A673 (cell line): ENCODE measurements at regions not wholly inside any gene's neighbourhood (a gene's known extent, or its start where the extent isn't known, plus 50 kb on each side); places are given as distances from the start of the nearest gene placed in this dataset.

ENCODE experiments used
- BruUV-seq: library from RNA; stranded (reverse); fragments of 400-500 nt; replicated peaks from 2 replicates; lab custom pipeline; 2021; lab: Mats Ljungman, UMichigan
- CTCF ChIA-PET: fragments of 300-600 bp; sonication (Branson Sonifier 250); formaldehyde crosslinking; loops from one replicate; lab custom pipeline; 2022; ENCODE audit warnings: antibody characterized with exemption; lab: Charles Lee
- POLR2A ChIA-PET: fragments of 300-600 bp; sonication (Branson Sonifier 250); formaldehyde crosslinking; loops from one replicate; lab custom pipeline; 2022; ENCODE audit warnings: antibody characterized with exemption; ENCODE audit not compliant: low non-redundant PET; lab: Charles Lee
- DNase-seq: peaks from one replicate; pipeline ENCODE4 v3.0.0-alpha.2; 2015; ENCODE audit warnings: low spot score
- H3K27ac ChIP-seq: fragments of 200-600 bp; sonication (generic); 2 replicates; pipeline ENCODE4 v1.5.1; 2016; ENCODE audit warnings: mixed run types, low read depth, mild to moderate bottlenecking, mixed read lengths, antibody characterized with exemption, low read length; ENCODE audit not compliant: poor library complexity, severe bottlenecking
- H3K27me3 ChIP-seq: fragments of 200-600 bp; sonication (generic); replicated peaks from 2 replicates; pipeline ENCODE4 v1.6.1; 2017; ENCODE audit warnings: mixed run types, low read depth, mild to moderate bottlenecking, mixed read lengths, antibody characterized with exemption, low read length; ENCODE audit not compliant: insufficient read depth, poor library complexity
- H3K36me3 ChIP-seq: fragments of 200-600 bp; sonication (generic); 2 replicates; pipeline ENCODE4 v1.6.1; 2016; ENCODE audit warnings: mixed run types, mild to moderate bottlenecking, mixed read lengths, antibody characterized with exemption, low read length; ENCODE audit not compliant: insufficient read depth, poor library complexity, severe bottlenecking
- H3K4me1 ChIP-seq: fragments of 200-600 bp; sonication (generic); 2 replicates; pipeline ENCODE4 v1.6.1; 2017; ENCODE audit warnings: mixed run types, mild to moderate bottlenecking, mixed read lengths, antibody characterized with exemption, low read length; ENCODE audit not compliant: insufficient read depth, poor library complexity, severe bottlenecking
- H3K4me3 ChIP-seq: fragments of 200-600 bp; sonication (generic); 2 replicates; pipeline ENCODE4 v1.5.1; 2016; ENCODE audit warnings: low read depth, mixed run types, mild to moderate bottlenecking, mixed read lengths, low read length; ENCODE audit not compliant: poor library complexity, severe bottlenecking
- H3K9me3 ChIP-seq: fragments of 200-600 bp; sonication (generic); 2 replicates; pipeline ENCODE4 v1.6.1; 2016; ENCODE audit warnings: mixed run types, low read depth, mild to moderate bottlenecking, mixed read lengths, antibody characterized with exemption, low read length; ENCODE audit not compliant: poor library complexity, severe bottlenecking
- EZH2 ChIP-seq: fragments of 200-600 bp; sonication (generic); IDR thresholded peaks from 2 replicates; pipeline ENCODE4 v1.6.1; 2017; ENCODE audit warnings: borderline replicate concordance, low read depth, mild to moderate bottlenecking, mixed read lengths, antibody characterized with exemption, low read length; ENCODE audit not compliant: poor library complexity, severe bottlenecking
- intact Hi-C: fragments of 100-400 bp; cut with micrococcal nuclease; formaldehyde crosslinking; loops from one replicate; pipeline ENCODE4 v1.10.0; 2022; ENCODE audit not compliant: unreplicated experiment
- TF ChIP-seq, protein P1 (sequence below): fragments of 300-800, 200-600 bp; sonication (generic); conservative IDR thresholded peaks from 2 replicates; pipeline ENCODE4 v1.5.1; 2017; ENCODE audit warnings: low read depth, mild to moderate bottlenecking, antibody characterized with exemption, low read length, moderate library complexity, mixed read lengths

DNA sequence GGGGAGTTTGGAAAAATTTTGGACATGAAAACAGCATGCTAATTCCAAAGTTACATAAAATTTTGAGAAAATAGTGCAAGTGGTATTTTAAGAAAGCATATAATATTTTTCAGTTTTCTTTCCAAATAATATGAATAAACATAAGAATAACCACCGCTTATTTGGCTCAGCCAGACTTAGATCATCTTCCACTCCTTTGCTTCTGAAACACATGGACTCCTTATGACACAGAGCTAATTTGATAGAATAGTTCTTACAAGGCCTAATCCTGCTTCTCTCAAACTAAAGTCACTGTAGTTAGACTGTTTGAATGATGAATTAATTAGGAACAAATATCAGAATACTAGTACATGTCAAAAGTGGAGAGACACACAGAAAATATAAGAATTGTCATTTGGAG, 165.5 kb downstream of the POSTN start:
- no peaks in the 10 kb centered on the region for H3K36me3 ChIP-seq
- no peaks in the 10 kb centered on the region for H3K9me3 ChIP-seq
- no peak for DNase-seq
- no peak overlapping the region for H3K27ac ChIP-seq
- H3K27me3 ChIP-seq: no peaks in the 10 kb centered on the region
- BruUV-seq: no TSS peak
- no peak overlapping the region for H3K4me3 ChIP-seq
- CTCF ChIA-PET: no interaction called here
- POLR2A ChIA-PET: no interaction called here
- intact Hi-C loops: no loop called here
- no peak for TF ChIP-seq EZH2
- no peaks in the 10 kb centered on the region for H3K4me1 ChIP-seq

DNA sequence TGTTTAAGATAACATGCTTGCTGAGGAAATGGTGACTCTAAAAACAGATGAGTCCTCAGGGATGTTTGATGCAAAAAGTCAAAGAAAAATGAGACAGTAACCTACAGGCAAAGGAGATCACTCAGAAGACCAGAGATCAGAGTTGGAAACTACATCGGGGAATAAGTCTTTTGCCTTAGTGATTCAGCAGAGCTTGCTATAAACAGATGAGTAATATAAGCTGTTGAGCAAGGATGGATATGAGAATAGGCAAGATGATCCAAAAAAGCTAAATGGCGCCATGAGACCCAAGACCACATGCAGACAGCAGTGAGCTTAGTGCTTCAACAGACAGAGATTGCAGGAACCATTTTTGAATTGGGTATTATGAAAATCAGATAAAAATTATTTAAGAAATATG, 168.6 kb downstream of the POSTN start:
- H3K36me3 ChIP-seq: no peaks in the 10 kb centered on the region
- no peak for DNase-seq
- BruUV-seq: no TSS peak
- H3K27me3 ChIP-seq: no peaks in the 10 kb centered on the region
- H3K4me3 ChIP-seq: no peak overlapping the region
- no peak for TF ChIP-seq EZH2
- TF ChIP-seq, protein P1, sequence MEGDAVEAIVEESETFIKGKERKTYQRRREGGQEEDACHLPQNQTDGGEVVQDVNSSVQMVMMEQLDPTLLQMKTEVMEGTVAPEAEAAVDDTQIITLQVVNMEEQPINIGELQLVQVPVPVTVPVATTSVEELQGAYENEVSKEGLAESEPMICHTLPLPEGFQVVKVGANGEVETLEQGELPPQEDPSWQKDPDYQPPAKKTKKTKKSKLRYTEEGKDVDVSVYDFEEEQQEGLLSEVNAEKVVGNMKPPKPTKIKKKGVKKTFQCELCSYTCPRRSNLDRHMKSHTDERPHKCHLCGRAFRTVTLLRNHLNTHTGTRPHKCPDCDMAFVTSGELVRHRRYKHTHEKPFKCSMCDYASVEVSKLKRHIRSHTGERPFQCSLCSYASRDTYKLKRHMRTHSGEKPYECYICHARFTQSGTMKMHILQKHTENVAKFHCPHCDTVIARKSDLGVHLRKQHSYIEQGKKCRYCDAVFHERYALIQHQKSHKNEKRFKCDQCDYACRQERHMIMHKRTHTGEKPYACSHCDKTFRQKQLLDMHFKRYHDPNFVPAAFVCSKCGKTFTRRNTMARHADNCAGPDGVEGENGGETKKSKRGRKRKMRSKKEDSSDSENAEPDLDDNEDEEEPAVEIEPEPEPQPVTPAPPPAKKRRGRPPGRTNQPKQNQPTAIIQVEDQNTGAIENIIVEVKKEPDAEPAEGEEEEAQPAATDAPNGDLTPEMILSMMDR: no peak
- ChIA-PET CTCF (no interaction called here), POLR2A (no interaction called here)
- no peaks in the 10 kb centered on the region for H3K9me3 ChIP-seq
- no peak overlapping the region for H3K27ac ChIP-seq
- no peaks in the 10 kb centered on the region for H3K4me1 ChIP-seq
- intact Hi-C loops: no loop called here

DNA sequence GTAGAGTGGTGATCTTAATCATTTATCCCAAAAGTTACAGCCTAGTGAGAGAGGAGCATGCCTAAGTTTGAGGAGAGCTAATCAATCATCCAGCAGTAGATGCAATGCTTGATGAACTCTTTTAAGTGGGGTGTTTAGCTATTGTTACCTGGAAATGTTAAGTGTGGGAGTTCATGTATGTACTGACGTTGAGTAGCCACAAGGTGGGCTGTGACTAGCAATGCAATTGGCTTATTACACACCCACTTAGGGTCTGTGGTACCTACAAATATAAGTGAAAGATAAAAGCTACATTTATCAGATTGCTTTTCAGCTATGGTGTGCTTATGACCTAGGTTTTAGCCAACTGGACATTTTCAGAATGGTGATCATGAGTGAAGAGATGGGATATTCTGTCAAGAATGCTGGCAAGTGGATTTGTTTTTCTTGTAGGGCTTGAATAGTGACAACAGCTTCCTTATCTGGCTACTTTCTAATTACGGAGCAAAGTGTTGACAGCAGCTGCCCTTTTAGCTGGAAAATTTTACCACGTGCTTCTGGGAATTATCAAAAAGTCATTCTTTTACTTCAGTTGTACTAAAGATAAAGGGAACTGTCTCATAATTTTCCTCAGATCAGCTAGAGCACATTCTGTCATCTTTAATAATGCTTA, 170.6 kb downstream of the POSTN start:
- no TSS peak for BruUV-seq
- CTCF ChIA-PET: no interaction called here
- POLR2A ChIA-PET: no interaction called here

More for the DNA sequence above, 170.6 kb downstream of the POSTN start:
- Histone ChIP-seq H3K27me3 (no peaks in the 10 kb centered on the region), H3K4me3 (no peak overlapping the region), H3K36me3 (no peaks in the 10 kb centered on the region), H3K4me1 (no peaks in the 10 kb centered on the region), H3K9me3 (no peaks in the 10 kb centered on the region), H3K27ac (no peak overlapping the region)
- DNase-seq: no peak
- TF ChIP-seq, protein P1: peak; percentile 37
- TF ChIP-seq EZH2: no peak
- intact Hi-C loops: no loop called here
